HEK293 (cell line): ENCODE measurements at regions not wholly inside any gene's neighbourhood (a gene's known extent, or its start where the extent isn't known, plus 50 kb on each side); places are given as distances from the start of the nearest gene placed in this dataset.
A peak's percentile ranks its signal among the peaks of the same experiment; 100 is the strongest.

Experiments
- CTCF ChIA-PET: fragments of 350-600 bp; formaldehyde crosslinking; extraction: SDS; loops from one replicate; lab custom pipeline; 2021; ENCODE audit warnings: antibody characterized with exemption; lab: Yijun Ruan, JAX
- POLR2A ChIA-PET: fragments of 300-600 bp; formaldehyde crosslinking; extraction: SDS; loops from one replicate; lab custom pipeline; 2020; ENCODE audit warnings: antibody characterized with exemption, inconsistent platforms; lab: Yijun Ruan, JAX
- H3K27ac ChIP-seq: fragments of 200-500 bp; sonication (Bioruptor generic); 2 replicates; pipeline ENCODE4 v1.5.1; 2014; ENCODE audit warnings: low read depth, low read length, control low read depth, inconsistent platforms; ENCODE audit errors: extremely low read depth
- H3K36me3 ChIP-seq, 2 experiments: fragments of 200-500 bp in 1 of 2; sonication (Bioruptor generic) in 1 of 2; 1 replicate in 1 of 2; 2 replicates in 1 of 2; pipeline ENCODE4 v1.5.1; 2014 to 2017; ENCODE audit warnings: inconsistent platforms in 2 of 2, low read length in 2 of 2; ENCODE audit not compliant: control insufficient read depth in 2 of 2, insufficient read depth in 1 of 2
- H3K4me1 ChIP-seq: fragments of 200-500 bp; sonication (Bioruptor generic); 2 replicates; pipeline ENCODE4 v1.5.1; 2014; ENCODE audit warnings: mild to moderate bottlenecking, low read length, inconsistent platforms; ENCODE audit not compliant: control insufficient read depth, insufficient read depth
- H3K4me3 ChIP-seq: 2 replicates; pipeline ENCODE4 v1.5.1; 2011; ENCODE audit warnings: low read depth, mild to moderate bottlenecking, control low read depth, low read length, moderate library complexity
- H3K9me3 ChIP-seq: fragments of 200-500 bp; sonication (Bioruptor generic); 2 replicates; pipeline ENCODE4 v1.5.1; 2014; ENCODE audit warnings: low read depth, low read length, inconsistent platforms; ENCODE audit not compliant: control insufficient read depth, insufficient read depth
- GLIS2 ChIP-seq: fragments of 450-650 bp; formaldehyde crosslinking; IDR thresholded peaks from 2 replicates; pipeline ENCODE4 v1.5.1; 2016; ENCODE audit warnings: missing biosample characterization, missing genetic modification characterization
- HOXC10 ChIP-seq: sonication (generic); formaldehyde crosslinking; IDR thresholded peaks from 2 replicates; pipeline ENCODE4 v1.8.1; 2023; ENCODE audit warnings: mild to moderate bottlenecking, missing genetic modification reagents
- IKZF3 ChIP-seq: fragments of 450-650 bp; IDR thresholded peaks from 2 replicates; pipeline ENCODE4 v1.5.0; 2018; ENCODE audit warnings: missing biosample characterization, mild to moderate bottlenecking, missing genetic modification characterization, moderate library complexity
- KLF1 ChIP-seq: fragments of 450-650 bp; formaldehyde crosslinking; IDR thresholded peaks from 2 replicates; pipeline ENCODE4 v1.5.1; 2016; ENCODE audit warnings: missing biosample characterization, missing genetic modification characterization
- PATZ1 ChIP-seq: fragments of 450-650 bp; formaldehyde crosslinking; IDR thresholded peaks from 2 replicates; pipeline ENCODE4 v1.5.1; 2016; ENCODE audit warnings: missing biosample characterization, missing genetic modification characterization
- PRDM6 ChIP-seq: fragments of 450-650 bp; formaldehyde crosslinking; IDR thresholded peaks from 2 replicates; pipeline ENCODE4 v1.5.1; 2017; ENCODE audit warnings: missing biosample characterization, missing genetic modification characterization
- RBAK ChIP-seq: fragments of 450-650 bp; formaldehyde crosslinking; IDR thresholded peaks from 2 replicates; pipeline ENCODE4 v1.5.1; 2016; ENCODE audit warnings: missing biosample characterization, missing genetic modification characterization
- SP7 ChIP-seq: fragments of 450-650 bp; formaldehyde crosslinking; IDR thresholded peaks from 2 replicates; pipeline ENCODE4 v1.5.1; 2016; ENCODE audit warnings: missing biosample characterization, missing genetic modification characterization
- TSHZ1 ChIP-seq: fragments of 450-650 bp; formaldehyde crosslinking; IDR thresholded peaks from 2 replicates; pipeline ENCODE4 v1.5.1; 2016; ENCODE audit warnings: missing biosample characterization, missing genetic modification characterization, borderline replicate concordance
- WT1 ChIP-seq: fragments of 450-650 bp; formaldehyde crosslinking; IDR thresholded peaks from 2 replicates; pipeline ENCODE4 v1.5.1; 2016; ENCODE audit warnings: missing biosample characterization, missing genetic modification characterization
- ZBTB6 ChIP-seq: fragments of 450-650 bp; formaldehyde crosslinking; IDR thresholded peaks from 2 replicates; pipeline ENCODE4 v1.5.1; 2017; ENCODE audit warnings: missing biosample characterization, missing genetic modification characterization
- ZBTB8A ChIP-seq: fragments of 450-650 bp; formaldehyde crosslinking; IDR thresholded peaks from 2 replicates; pipeline ENCODE4 v1.5.1; 2016; ENCODE audit warnings: missing biosample characterization, missing genetic modification characterization
- ZNF148 ChIP-seq: fragments of 450-650 bp; formaldehyde crosslinking; IDR thresholded peaks from 2 replicates; pipeline ENCODE4 v1.5.0; 2017; ENCODE audit warnings: missing biosample characterization, missing genetic modification characterization, borderline replicate concordance
- ZNF274 ChIP-seq, 2 experiments: fragments of 200-500 bp in 1 of 2; fragments of 450-650 bp in 1 of 2; sonication (Bioruptor generic) in 1 of 2; formaldehyde crosslinking in 1 of 2; IDR thresholded peaks; 2 replicates each; pipeline versions ENCODE4 v1.5.1 to v1.6.1; 2014 to 2016; ENCODE audit warnings: borderline replicate concordance in 1 of 2, inconsistent platforms in 1 of 2, low read length in 1 of 2, missing biosample characterization in 1 of 2, missing genetic modification characterization in 1 of 2
- ZNF561 ChIP-seq: fragments of 450-650 bp; IDR thresholded peaks from 2 replicates; pipeline ENCODE4 v1.5.1; 2018; ENCODE audit warnings: missing biosample characterization, missing genetic modification characterization, borderline replicate concordance
- ZNF585B ChIP-seq: fragments of 450-650 bp; formaldehyde crosslinking; IDR thresholded peaks from 2 replicates; pipeline ENCODE4 v1.5.1; 2016; ENCODE audit warnings: missing biosample characterization, missing genetic modification characterization
- ZNF629 ChIP-seq: fragments of 450-650 bp; formaldehyde crosslinking; IDR thresholded peaks from 2 replicates; pipeline ENCODE4 v1.5.1; 2017; ENCODE audit warnings: missing biosample characterization, missing genetic modification characterization
- ZNF660 ChIP-seq: fragments of 450-650 bp; IDR thresholded peaks from 2 replicates; pipeline ENCODE4 v1.5.1; 2018; ENCODE audit warnings: missing biosample characterization, mild to moderate bottlenecking, missing genetic modification characterization
- ZNF692 ChIP-seq: fragments of 450-650 bp; formaldehyde crosslinking; IDR thresholded peaks from 2 replicates; pipeline ENCODE4 v1.5.1; 2016; ENCODE audit warnings: missing biosample characterization, missing genetic modification characterization
- ZNF707 ChIP-seq: fragments of 450-650 bp; formaldehyde crosslinking; IDR thresholded peaks from 2 replicates; pipeline ENCODE4 v1.5.1; 2016; ENCODE audit warnings: missing biosample characterization, missing genetic modification characterization
- ZSCAN23 ChIP-seq: fragments of 450-650 bp; formaldehyde crosslinking; IDR thresholded peaks from 2 replicates; pipeline ENCODE4 v1.5.1; 2016; ENCODE audit warnings: missing biosample characterization, missing genetic modification characterization
- TF ChIP-seq, protein P1 (sequence below): fragments of 450-650 bp; formaldehyde crosslinking; IDR thresholded peaks from 2 replicates; pipeline ENCODE4 v1.5.1; 2016; ENCODE audit warnings: missing biosample characterization, missing genetic modification characterization

DNA sequence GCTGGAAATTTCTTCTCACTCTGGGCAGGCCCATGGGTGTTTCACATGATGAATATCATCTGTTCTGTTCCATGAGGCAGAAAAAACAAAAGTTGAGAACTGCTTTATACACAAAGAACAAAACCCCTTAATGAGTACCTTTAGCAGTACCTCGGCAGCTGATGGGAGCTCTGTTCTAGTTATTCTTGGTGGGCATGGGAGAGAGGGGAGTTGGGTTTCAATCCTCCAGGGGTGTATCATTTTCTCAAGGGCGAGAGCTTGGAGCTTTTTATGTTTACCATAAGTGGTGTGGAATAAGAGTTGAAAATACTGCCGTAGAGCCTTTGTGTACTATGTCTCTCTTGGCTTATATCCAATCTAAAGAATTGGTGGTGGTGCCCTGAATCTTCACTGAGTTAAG, 103.3 kb upstream of the ZNF608 start:
- Histone ChIP-seq H3K4me1 (peaks cover 25% of the 10 kb centered on the region), H3K27ac (peak overlapping the region; percentile 69), H3K4me3 (no peak overlapping the region), H3K9me3 (no peaks in the 10 kb centered on the region), H3K36me3 (no peaks in the 10 kb centered on the region)
- TF ChIP-seq IKZF3 (tag by site-specific recombination), result 0 out of 2 replicates have a peak, but pooled peaks have one; percentile 33
- TF ChIP-seq PATZ1 (tag by site-specific recombination), result no peak
- no peak for TF ChIP-seq GLIS2 (tag by site-specific recombination)
- TF ChIP-seq, protein P1, sequence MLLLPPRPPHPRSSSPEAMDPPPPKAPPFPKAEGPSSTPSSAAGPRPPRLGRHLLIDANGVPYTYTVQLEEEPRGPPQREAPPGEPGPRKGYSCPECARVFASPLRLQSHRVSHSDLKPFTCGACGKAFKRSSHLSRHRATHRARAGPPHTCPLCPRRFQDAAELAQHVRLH (tag by site-specific recombination), result no peak
- no peak for TF ChIP-seq ZNF274 (IDR thresholded peaks at IDR 0.05; ENCODE audit: low read length)
- no peak for TF ChIP-seq ZNF274 (tag by site-specific recombination; IDR thresholded peaks at IDR 0.05; ENCODE audit: borderline replicate concordance)
- 0 out of 2 replicates have a peak, but pooled peaks have one; percentile 22 for TF ChIP-seq ZNF561 (tag by site-specific recombination)
- TF ChIP-seq ZNF585B (tag by site-specific recombination), result no peak
- no peak for TF ChIP-seq ZNF660 (tag by site-specific recombination)
- TF ChIP-seq SP7 (tag by site-specific recombination), result peak; percentile 78
- TF ChIP-seq RBAK (tag by site-specific recombination), result no peak
- no peak for TF ChIP-seq ZNF629 (tag by site-specific recombination)
- peak; percentile 33; the same call in 1 of the 2 replicates for TF ChIP-seq ZBTB8A (tag by site-specific recombination)
- TF ChIP-seq ZBTB6 (tag by site-specific recombination), result 0 out of 2 replicates have a peak, but pooled peaks have one; percentile 23
- no peak for TF ChIP-seq ZNF148 (tag by site-specific recombination)
- peak; percentile 35; the same call in 1 of the 2 replicates for TF ChIP-seq WT1 (tag by site-specific recombination)
- peak; percentile 81 for TF ChIP-seq PRDM6 (tag by site-specific recombination)
- no peak for TF ChIP-seq KLF1 (tag by site-specific recombination)
- CTCF ChIA-PET, result interaction anchor here (0.6 kb wide), 1 partner anchor 408 kb away, joined by 3 read pairs; no protein-coding TSS in a partner anchor
- POLR2A ChIA-PET, result no interaction called here

- Histone ChIP-seq H3K4me3 (no peak overlapping the region), H3K9me3 (no peaks in the 10 kb centered on the region), H3K4me1 (peaks cover 12% of the 10 kb centered on the region), H3K27ac (no peak overlapping the region), H3K36me3 (no peaks in the 10 kb centered on the region)
- ChIA-PET CTCF (interaction anchor here (0.6 kb wide), 1 partner anchor 454 kb away, joined by 3 read pairs; no protein-coding TSS in a partner anchor), POLR2A (no interaction called here)
- no peak for TF ChIP-seq IKZF3 (tag by site-specific recombination)
- no peak for TF ChIP-seq HOXC10 (CRISPR knock-in tag)
- no peak for TF ChIP-seq ZNF692 (tag by site-specific recombination)
- TF ChIP-seq TSHZ1 (tag by site-specific recombination), result no peak
- TF ChIP-seq ZNF707 (tag by site-specific recombination), result no peak
- no peak for TF ChIP-seq ZSCAN23 (tag by site-specific recombination)
Observed at GRCh38 chr5:124856726-124857125, 110.3 kb upstream of the ZNF608 start.
